SK-N-SH treated with all-trans-retinoic acid at 6 μM for 48 hours (cell line): ENCODE measurements at regions not wholly inside any gene's neighbourhood (a gene's known extent, or its start where the extent isn't known, plus 50 kb on each side); places are given as distances from the start of the nearest gene placed in this dataset.

Experiments used
- ATAC-seq: fragments of 200-7000 bp; cut with Tn5 transposase; 3 replicates; pipeline ENCODE4 v1.9.1; 2020; ENCODE audit warnings: mild to moderate bottlenecking, moderate library complexity
- ARNTL ChIP-seq: fragments of 450-650 bp; formaldehyde crosslinking; IDR thresholded peaks from 2 replicates; pipeline ENCODE4 v1.5.0; 2020; ENCODE audit warnings: low read depth, mild to moderate bottlenecking, moderate library complexity, borderline replicate concordance
- BACH2 ChIP-seq: fragments of 250-450 bp; sonication (Bioruptor Pico); IDR thresholded peaks from 2 replicates; pipeline ENCODE4 v1.9.0; 2021; ENCODE audit warnings: mild to moderate bottlenecking, borderline replicate concordance
- CSRNP3 ChIP-seq: fragments of 250-450 bp; sonication (Bioruptor Pico); IDR thresholded peaks from 2 replicates; pipeline ENCODE4 v1.5.1; 2021; ENCODE audit warnings: mild to moderate bottlenecking, moderate library complexity
- GLIS3 ChIP-seq: fragments of 250-450 bp; sonication (Bioruptor Pico); IDR thresholded peaks from 2 replicates; pipeline ENCODE4 v1.5.0; 2020; ENCODE audit warnings: mild to moderate bottlenecking, moderate library complexity
- ISL1 ChIP-seq: fragments of 250-450 bp; sonication (Bioruptor Pico); IDR thresholded peaks from 2 replicates; pipeline ENCODE4 v2.1.2; 2022; ENCODE audit warnings: mild to moderate bottlenecking, moderate library complexity
- OSR1 ChIP-seq: fragments of 250-450 bp; sonication (Bioruptor Pico); IDR thresholded peaks from 2 replicates; pipeline ENCODE4 v1.8.0; 2022; ENCODE audit warnings: moderate library complexity, mild to moderate bottlenecking, inconsistent platforms
- POU6F1 ChIP-seq: fragments of 250-450 bp; sonication (Bioruptor Pico); IDR thresholded peaks from 2 replicates; pipeline ENCODE4 v1.8.0; 2021; ENCODE audit warnings: low read depth, mild to moderate bottlenecking, moderate library complexity, borderline replicate concordance
- PPARA ChIP-seq: fragments of 250-450 bp; sonication (Bioruptor Pico); IDR thresholded peaks from 2 replicates; pipeline ENCODE4 v1.5.0; 2020; ENCODE audit warnings: mild to moderate bottlenecking, borderline replicate concordance
- RARB ChIP-seq: fragments of 250-450 bp; sonication (Bioruptor Pico); IDR thresholded peaks from 2 replicates; pipeline ENCODE4 v1.8.0; 2021; ENCODE audit warnings: mild to moderate bottlenecking, moderate library complexity
- SNAI2 ChIP-seq: fragments of 250-450 bp; sonication (Bioruptor Pico); IDR thresholded peaks from 2 replicates; pipeline ENCODE4 v1.5.0; 2020; ENCODE audit warnings: mild to moderate bottlenecking, moderate library complexity
- TCF4 ChIP-seq: fragments of 250-450 bp; sonication (Bioruptor Pico); IDR thresholded peaks from 2 replicates; pipeline ENCODE4 v1.8.0; 2021; ENCODE audit warnings: mild to moderate bottlenecking, moderate library complexity, borderline replicate concordance
- TOX ChIP-seq: fragments of 250-450 bp; sonication (Bioruptor Pico); IDR thresholded peaks from 2 replicates; pipeline ENCODE4 v1.8.0; 2021; ENCODE audit warnings: mild to moderate bottlenecking, moderate library complexity, borderline replicate concordance
- ZC3H10 ChIP-seq: fragments of 250-450 bp; sonication (Bioruptor Pico); IDR thresholded peaks from 2 replicates; pipeline ENCODE4 v1.5.1; 2021; ENCODE audit warnings: mild to moderate bottlenecking, moderate library complexity
- ZFP30 ChIP-seq: fragments of 450-650 bp; formaldehyde crosslinking; IDR thresholded peaks from 2 replicates; pipeline ENCODE4 v1.5.0; 2022; ENCODE audit warnings: mild to moderate bottlenecking, moderate library complexity
- ZNF565 ChIP-seq: fragments of 450-650 bp; formaldehyde crosslinking; conservative IDR thresholded peaks from 2 replicates; pipeline ENCODE4 v1.5.0; 2020; ENCODE audit warnings: low read depth, mild to moderate bottlenecking, moderate library complexity
- ZNF8 ChIP-seq: fragments of 450-650 bp; formaldehyde crosslinking; IDR thresholded peaks from 2 replicates; pipeline ENCODE4 v1.5.0; 2020; ENCODE audit warnings: mild to moderate bottlenecking, moderate library complexity
- TF ChIP-seq, protein P1 (sequence below): fragments of 250-450 bp; sonication (Bioruptor Pico); IDR thresholded peaks from 2 replicates; pipeline ENCODE4 v1.5.0; 2020; ENCODE audit warnings: mild to moderate bottlenecking, moderate library complexity

GRCh38 chr6:82612475-82613039 lies 248.9 kb downstream of the TPBG start:
- TF ChIP-seq ZNF8 (CRISPR knock-in tag) (no peak), PPARA (CRISPR knock-in tag) (no peak), TCF4 (CRISPR knock-in tag) (no peak), ZC3H10 (CRISPR knock-in tag) (no peak), OSR1 (CRISPR knock-in tag) (no peak), ARNTL (CRISPR knock-in tag) (no peak), POU6F1 (no peak), TOX (CRISPR knock-in tag) (no peak), ZNF565 (CRISPR knock-in tag) (no peak), GLIS3 (CRISPR knock-in tag) (no peak), ZFP30 (CRISPR knock-in tag) (no peak)
- ATAC-seq: no peak

DNA sequence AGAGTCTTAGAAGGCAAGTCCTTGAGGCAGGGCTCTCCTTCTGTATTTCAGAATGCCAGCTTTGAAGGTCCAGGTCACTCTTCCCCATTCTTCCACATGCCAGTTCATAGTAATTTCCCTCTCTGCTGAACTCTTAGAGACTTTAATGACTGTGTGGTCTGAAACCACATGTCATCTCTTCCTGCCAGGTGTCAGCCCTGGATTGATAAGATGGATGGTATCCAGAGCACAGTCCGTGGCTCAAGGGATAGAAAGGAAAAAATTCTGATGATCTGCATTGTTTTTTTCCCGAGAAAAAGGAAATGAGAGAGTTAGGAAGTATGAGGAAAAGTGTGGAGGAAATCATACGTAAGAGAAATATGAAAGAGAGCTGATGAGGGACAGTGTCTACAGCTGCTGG lies 250.9 kb downstream of the TPBG start:
- ATAC-seq: no peak
- TF ChIP-seq ISL1 (CRISPR knock-in tag): no peak
- TF ChIP-seq, protein P1, sequence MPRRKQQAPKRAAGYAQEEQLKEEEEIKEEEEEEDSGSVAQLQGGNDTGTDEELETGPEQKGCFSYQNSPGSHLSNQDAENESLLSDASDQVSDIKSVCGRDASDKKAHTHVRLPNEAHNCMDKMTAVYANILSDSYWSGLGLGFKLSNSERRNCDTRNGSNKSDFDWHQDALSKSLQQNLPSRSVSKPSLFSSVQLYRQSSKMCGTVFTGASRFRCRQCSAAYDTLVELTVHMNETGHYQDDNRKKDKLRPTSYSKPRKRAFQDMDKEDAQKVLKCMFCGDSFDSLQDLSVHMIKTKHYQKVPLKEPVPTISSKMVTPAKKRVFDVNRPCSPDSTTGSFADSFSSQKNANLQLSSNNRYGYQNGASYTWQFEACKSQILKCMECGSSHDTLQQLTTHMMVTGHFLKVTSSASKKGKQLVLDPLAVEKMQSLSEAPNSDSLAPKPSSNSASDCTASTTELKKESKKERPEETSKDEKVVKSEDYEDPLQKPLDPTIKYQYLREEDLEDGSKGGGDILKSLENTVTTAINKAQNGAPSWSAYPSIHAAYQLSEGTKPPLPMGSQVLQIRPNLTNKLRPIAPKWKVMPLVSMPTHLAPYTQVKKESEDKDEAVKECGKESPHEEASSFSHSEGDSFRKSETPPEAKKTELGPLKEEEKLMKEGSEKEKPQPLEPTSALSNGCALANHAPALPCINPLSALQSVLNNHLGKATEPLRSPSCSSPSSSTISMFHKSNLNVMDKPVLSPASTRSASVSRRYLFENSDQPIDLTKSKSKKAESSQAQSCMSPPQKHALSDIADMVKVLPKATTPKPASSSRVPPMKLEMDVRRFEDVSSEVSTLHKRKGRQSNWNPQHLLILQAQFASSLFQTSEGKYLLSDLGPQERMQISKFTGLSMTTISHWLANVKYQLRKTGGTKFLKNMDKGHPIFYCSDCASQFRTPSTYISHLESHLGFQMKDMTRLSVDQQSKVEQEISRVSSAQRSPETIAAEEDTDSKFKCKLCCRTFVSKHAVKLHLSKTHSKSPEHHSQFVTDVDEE (CRISPR knock-in tag): no peak

GRCh38 chr6:82616386-82617028 lies 252.9 kb downstream of the TPBG start:
- ATAC-seq: no peak

More at GRCh38 chr6:82616386-82617028, 252.9 kb downstream of the TPBG start:
- no peak for TF ChIP-seq RARB (CRISPR knock-in tag)
- no peak for TF ChIP-seq ZNF565 (CRISPR knock-in tag)
- TF ChIP-seq POU6F1: no peak
- TF ChIP-seq GLIS3 (CRISPR knock-in tag): no peak
- TF ChIP-seq, protein P1 (CRISPR knock-in tag): no peak
- TF ChIP-seq ARNTL (CRISPR knock-in tag): no peak
- no peak for TF ChIP-seq SNAI2
- TF ChIP-seq BACH2 (CRISPR knock-in tag): no peak
- no peak for TF ChIP-seq PPARA (CRISPR knock-in tag)
- TF ChIP-seq ISL1 (CRISPR knock-in tag): no peak
- TF ChIP-seq CSRNP3 (CRISPR knock-in tag): no peak
- no peak for TF ChIP-seq TCF4 (CRISPR knock-in tag)
